Activated naive CD8-positive, alpha-beta T cell treated with anti-CD3 and anti-CD28 coated beads for 36 hours (primary cell): ENCODE measurements at regions not wholly inside any gene's neighbourhood (a gene's known extent, or its start where the extent isn't known, plus 50 kb on each side); places are given as distances from the start of the nearest gene placed in this dataset.

Experiments
- DNase-seq: peaks from one replicate; pipeline ENCODE4 v3.0.0; 2021
- H3K27ac Mint-ChIP-seq: one replicate; pipeline ENCODE4 v1.8.0; 2022; ENCODE audit warnings: mild to moderate bottlenecking, moderate library complexity, mixed read lengths
- H3K27me3 Mint-ChIP-seq: one replicate; pipeline ENCODE4 v1.8.0; 2022; ENCODE audit warnings: mild to moderate bottlenecking, mixed read lengths
- H3K36me3 Mint-ChIP-seq: one replicate; pipeline ENCODE4 v1.8.0; 2021; ENCODE audit warnings: mild to moderate bottlenecking, mixed read lengths
- H3K4me1 Mint-ChIP-seq: one replicate; pipeline ENCODE4 v1.8.0; 2021; ENCODE audit warnings: mixed read lengths
- H3K4me3 Mint-ChIP-seq: one replicate; pipeline ENCODE4 v1.8.0; 2022; ENCODE audit warnings: mild to moderate bottlenecking, moderate library complexity, mixed read lengths
- H3K9me3 Mint-ChIP-seq: one replicate; pipeline ENCODE4 v1.8.0; 2022; ENCODE audit warnings: mixed read lengths

GRCh38 chr7:47681249-47681810 lies 99.4 kb upstream of the TNS3 start:
- H3K9me3 Mint-ChIP-seq = no peaks in the 10 kb centered on the region
- no peak overlapping the region for H3K27ac Mint-ChIP-seq
- no peak overlapping the region for H3K4me3 Mint-ChIP-seq
- no peaks in the 10 kb centered on the region for H3K36me3 Mint-ChIP-seq
- DNase-seq = no peak
- H3K27me3 Mint-ChIP-seq = no peaks in the 10 kb centered on the region
- H3K4me1 Mint-ChIP-seq = no peaks in the 10 kb centered on the region

- Mint-ChIP-seq H3K27me3 (no peaks in the 10 kb centered on the region), H3K27ac (no peak overlapping the region), H3K36me3 (no peaks in the 10 kb centered on the region), H3K9me3 (no peaks in the 10 kb centered on the region), H3K4me1 (no peaks in the 10 kb centered on the region), H3K4me3 (no peak overlapping the region)
- no peak for DNase-seq
Measured at GRCh38 chr7:47678641-47679380, 96.9 kb upstream of the TNS3 start.

GRCh38 chr7:47677664-47678063 lies 95.8 kb upstream of the TNS3 start:
- Mint-ChIP-seq H3K4me3 (no peak overlapping the region), H3K4me1 (no peaks in the 10 kb centered on the region), H3K9me3 (no peaks in the 10 kb centered on the region), H3K27ac (no peak overlapping the region), H3K27me3 (no peaks in the 10 kb centered on the region), H3K36me3 (no peaks in the 10 kb centered on the region)
- DNase-seq = no peak

GRCh38 chr7:47677093-47677492 lies 95.2 kb upstream of the TNS3 start:
- H3K36me3 Mint-ChIP-seq = no peaks in the 10 kb centered on the region

GRCh38 chr7:47672977-47673381 lies 91.1 kb upstream of the TNS3 start:
- H3K4me1 Mint-ChIP-seq = peaks cover 2% of the 10 kb centered on the region
- no peak overlapping the region for H3K27ac Mint-ChIP-seq

More at GRCh38 chr7:47677093-47677492, 95.2 kb upstream of the TNS3 start:
- no peaks in the 10 kb centered on the region for H3K27me3 Mint-ChIP-seq
- no peak overlapping the region for H3K4me3 Mint-ChIP-seq
- no peaks in the 10 kb centered on the region for H3K9me3 Mint-ChIP-seq
- DNase-seq = no peak
- H3K27ac Mint-ChIP-seq = no peak overlapping the region
- H3K4me1 Mint-ChIP-seq = no peaks in the 10 kb centered on the region

GRCh38 chr7:47672271-47672791 lies 90.4 kb upstream of the TNS3 start:
- H3K9me3 Mint-ChIP-seq = no peaks in the 10 kb centered on the region
- H3K4me3 Mint-ChIP-seq = no peak overlapping the region
- no peak for DNase-seq
- peaks cover 2% of the 10 kb centered on the region for H3K4me1 Mint-ChIP-seq
- H3K27me3 Mint-ChIP-seq = no peaks in the 10 kb centered on the region
- H3K27ac Mint-ChIP-seq = no peak overlapping the region
- no peaks in the 10 kb centered on the region for H3K36me3 Mint-ChIP-seq

More at GRCh38 chr7:47672977-47673381, 91.1 kb upstream of the TNS3 start:
- no peaks in the 10 kb centered on the region for H3K36me3 Mint-ChIP-seq
- H3K27me3 Mint-ChIP-seq = no peaks in the 10 kb centered on the region
- no peaks in the 10 kb centered on the region for H3K9me3 Mint-ChIP-seq
- no peak for DNase-seq
- H3K4me3 Mint-ChIP-seq = no peak overlapping the region

- no peaks in the 10 kb centered on the region for H3K9me3 Mint-ChIP-seq
- no peaks in the 10 kb centered on the region for H3K36me3 Mint-ChIP-seq
- no peak overlapping the region for H3K4me3 Mint-ChIP-seq
- H3K4me1 Mint-ChIP-seq = peaks cover 2% of the 10 kb centered on the region
- DNase-seq = no peak
- no peaks in the 10 kb centered on the region for H3K27me3 Mint-ChIP-seq
- H3K27ac Mint-ChIP-seq = no peak overlapping the region
Measured at GRCh38 chr7:47671358-47671757, 89.4 kb upstream of the TNS3 start.

GRCh38 chr7:47670729-47671128 lies 88.8 kb upstream of the TNS3 start:
- Mint-ChIP-seq H3K9me3 (no peaks in the 10 kb centered on the region), H3K27ac (no peak overlapping the region), H3K4me3 (no peak overlapping the region), H3K36me3 (no peaks in the 10 kb centered on the region), H3K4me1 (peaks cover 2% of the 10 kb centered on the region), H3K27me3 (no peaks in the 10 kb centered on the region)
- no peak for DNase-seq

- H3K27ac Mint-ChIP-seq = no peak overlapping the region
- peaks cover 2% of the 10 kb centered on the region for H3K4me1 Mint-ChIP-seq
- DNase-seq = no peak
- H3K36me3 Mint-ChIP-seq = no peaks in the 10 kb centered on the region
- H3K27me3 Mint-ChIP-seq = no peaks in the 10 kb centered on the region
- H3K9me3 Mint-ChIP-seq = no peaks in the 10 kb centered on the region
- H3K4me3 Mint-ChIP-seq = no peak overlapping the region
Measured at GRCh38 chr7:47669901-47670384, 88.0 kb upstream of the TNS3 start.

- Mint-ChIP-seq H3K36me3 (no peaks in the 10 kb centered on the region), H3K4me3 (no peak overlapping the region), H3K27me3 (no peaks in the 10 kb centered on the region), H3K9me3 (no peaks in the 10 kb centered on the region), H3K4me1 (peaks cover 2% of the 10 kb centered on the region), H3K27ac (no peak overlapping the region)
- no peak for DNase-seq
Measured at GRCh38 chr7:47669178-47669891, 87.4 kb upstream of the TNS3 start.

GRCh38 chr7:47666164-47666862 lies 84.4 kb upstream of the TNS3 start:
- no peak for DNase-seq
- Mint-ChIP-seq H3K27me3 (no peaks in the 10 kb centered on the region), H3K36me3 (no peaks in the 10 kb centered on the region), H3K4me3 (no peak overlapping the region), H3K9me3 (no peaks in the 10 kb centered on the region), H3K27ac (no peak overlapping the region), H3K4me1 (peaks cover 2% of the 10 kb centered on the region)

GRCh38 chr7:47664650-47665195 lies 82.8 kb upstream of the TNS3 start:
- Mint-ChIP-seq H3K27me3 (no peaks in the 10 kb centered on the region), H3K4me1 (peaks cover 3% of the 10 kb centered on the region), H3K27ac (no peak overlapping the region), H3K4me3 (no peak overlapping the region), H3K36me3 (no peaks in the 10 kb centered on the region), H3K9me3 (no peaks in the 10 kb centered on the region)
- DNase-seq = no peak

GRCh38 chr7:47663851-47664250 lies 81.9 kb upstream of the TNS3 start:
- Mint-ChIP-seq H3K9me3 (no peaks in the 10 kb centered on the region), H3K4me3 (no peak overlapping the region), H3K36me3 (no peaks in the 10 kb centered on the region), H3K27ac (no peak overlapping the region), H3K27me3 (no peaks in the 10 kb centered on the region), H3K4me1 (peaks cover 3% of the 10 kb centered on the region)
- DNase-seq = no peak

- Mint-ChIP-seq H3K9me3 (no peaks in the 10 kb centered on the region), H3K4me1 (peaks cover 3% of the 10 kb centered on the region), H3K4me3 (no peak overlapping the region), H3K27me3 (no peaks in the 10 kb centered on the region), H3K36me3 (no peaks in the 10 kb centered on the region), H3K27ac (no peak overlapping the region)
- no peak for DNase-seq
Measured at GRCh38 chr7:47663213-47663612, 81.3 kb upstream of the TNS3 start.
